ENCODE measurements at regions not wholly inside any gene's neighbourhood (a gene's known extent, or its start where the extent isn't known, plus 50 kb on each side); places are given as distances from the start of the nearest gene placed in this dataset.

DNA sequence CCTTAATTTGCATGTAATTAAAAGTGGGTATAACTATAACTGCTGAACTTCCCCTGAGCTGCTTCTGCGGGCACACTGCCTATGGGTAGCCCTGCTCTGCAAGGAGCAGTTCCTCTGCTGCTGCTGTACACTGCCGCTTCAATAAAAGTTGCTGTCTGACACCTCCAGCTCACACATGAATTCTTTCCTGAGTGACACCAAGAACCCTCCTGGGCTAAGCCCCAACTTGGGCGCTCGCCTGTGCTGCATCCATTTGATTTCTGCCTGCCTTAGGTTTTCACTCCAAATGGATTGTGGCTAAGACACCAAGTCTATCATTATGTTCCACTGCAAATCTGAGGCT lies 215.7 kb downstream of the ANAPC1 start:
- H3K4me2 ChIP-seq (ENCODE audit: low read length): peak overlapping the region; percentile 44

DNA sequence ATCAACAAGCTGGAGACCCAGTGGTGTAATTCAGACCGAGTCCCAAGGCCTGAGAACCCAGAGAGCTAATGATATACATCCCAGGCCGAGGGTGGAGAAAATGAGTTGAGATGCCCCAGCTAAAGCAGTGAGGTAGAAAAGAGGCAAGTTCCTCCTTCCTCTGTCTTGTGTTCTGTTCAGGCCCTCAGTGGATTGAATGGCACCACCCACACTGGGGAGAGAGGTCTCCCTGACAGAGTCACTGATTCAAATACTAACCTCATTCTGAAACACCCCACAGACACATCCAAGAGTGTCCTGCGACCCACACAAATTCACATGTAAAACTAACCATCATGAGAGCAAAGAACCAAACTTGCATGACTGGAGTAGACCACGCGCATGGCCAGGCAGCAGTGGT lies 215.3 kb downstream of the ANAPC1 start:
- Histone ChIP-seq H3K9me2 (replicated peaks; ENCODE audit: control insufficient read depth, low read length) (no peaks in the 10 kb centered on the region), H3F3A (ENCODE audit: control insufficient read depth, insufficient read depth) (peaks cover 20% of the 10 kb centered on the region), H3K27ac (ENCODE audit: low read depth, low read length) (peak overlapping the region; percentile 93), H3K4me2 (ENCODE audit: low read length) (peak overlapping the region; percentile 44), H4K20me1 (ENCODE audit: control insufficient read depth, insufficient read depth, low read depth, low read length) (no peaks in the 10 kb centered on the region), H3K36me3 (ENCODE audit: control insufficient read depth, low read length) (no peaks in the 10 kb centered on the region), H3K27me3 (ENCODE audit: control insufficient read depth, low read length) (no peaks in the 10 kb centered on the region), H3K79me2 (ENCODE audit: control insufficient read depth, low read length) (no peaks in the 10 kb centered on the region), H3K4me3 (ENCODE audit: low read length) (peak overlapping the region; percentile 37), H3K4me1 (ENCODE audit: control insufficient read depth, low read length) (peaks cover 59% of the 10 kb centered on the region), H3K9me3 (ENCODE audit: control insufficient read depth, insufficient read depth, low read length) (peaks cover 22% of the 10 kb centered on the region; the same call in 1 of the 2 replicates)
- TF ChIP-seq, protein P1, sequence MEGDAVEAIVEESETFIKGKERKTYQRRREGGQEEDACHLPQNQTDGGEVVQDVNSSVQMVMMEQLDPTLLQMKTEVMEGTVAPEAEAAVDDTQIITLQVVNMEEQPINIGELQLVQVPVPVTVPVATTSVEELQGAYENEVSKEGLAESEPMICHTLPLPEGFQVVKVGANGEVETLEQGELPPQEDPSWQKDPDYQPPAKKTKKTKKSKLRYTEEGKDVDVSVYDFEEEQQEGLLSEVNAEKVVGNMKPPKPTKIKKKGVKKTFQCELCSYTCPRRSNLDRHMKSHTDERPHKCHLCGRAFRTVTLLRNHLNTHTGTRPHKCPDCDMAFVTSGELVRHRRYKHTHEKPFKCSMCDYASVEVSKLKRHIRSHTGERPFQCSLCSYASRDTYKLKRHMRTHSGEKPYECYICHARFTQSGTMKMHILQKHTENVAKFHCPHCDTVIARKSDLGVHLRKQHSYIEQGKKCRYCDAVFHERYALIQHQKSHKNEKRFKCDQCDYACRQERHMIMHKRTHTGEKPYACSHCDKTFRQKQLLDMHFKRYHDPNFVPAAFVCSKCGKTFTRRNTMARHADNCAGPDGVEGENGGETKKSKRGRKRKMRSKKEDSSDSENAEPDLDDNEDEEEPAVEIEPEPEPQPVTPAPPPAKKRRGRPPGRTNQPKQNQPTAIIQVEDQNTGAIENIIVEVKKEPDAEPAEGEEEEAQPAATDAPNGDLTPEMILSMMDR (IDR thresholded peaks at IDR 0.05; ENCODE audit: low read depth, low read length, poor library complexity, severe bottlenecking): no peak
- TF ChIP-seq EZH2phosphoT487 (IDR thresholded peaks at IDR 0.05; ENCODE audit: borderline replicate concordance, low read length): no peak

More for the DNA sequence above, 215.7 kb downstream of the ANAPC1 start:
- TF ChIP-seq, protein P1 (IDR thresholded peaks at IDR 0.05; ENCODE audit: low read depth, low read length, poor library complexity, severe bottlenecking): no peak
- no peak for TF ChIP-seq EZH2phosphoT487 (IDR thresholded peaks at IDR 0.05; ENCODE audit: borderline replicate concordance, low read length)
- H3K27me3 ChIP-seq (ENCODE audit: control insufficient read depth, low read length): no peaks in the 10 kb centered on the region
- H3K27ac ChIP-seq (ENCODE audit: low read depth, low read length): peak overlapping the region; percentile 93
- no peaks in the 10 kb centered on the region for H3K9me2 ChIP-seq (replicated peaks; ENCODE audit: control insufficient read depth, low read length)
- peaks cover 22% of the 10 kb centered on the region; the same call in 1 of the 2 replicates for H3K9me3 ChIP-seq (ENCODE audit: control insufficient read depth, insufficient read depth, low read length)
- peak overlapping the region; percentile 37 for H3K4me3 ChIP-seq (ENCODE audit: low read length)
- no peaks in the 10 kb centered on the region for H4K20me1 ChIP-seq (ENCODE audit: control insufficient read depth, insufficient read depth, low read depth, low read length)
- H3K79me2 ChIP-seq (ENCODE audit: control insufficient read depth, low read length): no peaks in the 10 kb centered on the region
- H3K4me1 ChIP-seq (ENCODE audit: control insufficient read depth, low read length): peaks cover 60% of the 10 kb centered on the region
- no peaks in the 10 kb centered on the region for H3K36me3 ChIP-seq (ENCODE audit: control insufficient read depth, low read length)
- peaks cover 20% of the 10 kb centered on the region for H3F3A ChIP-seq (ENCODE audit: control insufficient read depth, insufficient read depth)

DNA sequence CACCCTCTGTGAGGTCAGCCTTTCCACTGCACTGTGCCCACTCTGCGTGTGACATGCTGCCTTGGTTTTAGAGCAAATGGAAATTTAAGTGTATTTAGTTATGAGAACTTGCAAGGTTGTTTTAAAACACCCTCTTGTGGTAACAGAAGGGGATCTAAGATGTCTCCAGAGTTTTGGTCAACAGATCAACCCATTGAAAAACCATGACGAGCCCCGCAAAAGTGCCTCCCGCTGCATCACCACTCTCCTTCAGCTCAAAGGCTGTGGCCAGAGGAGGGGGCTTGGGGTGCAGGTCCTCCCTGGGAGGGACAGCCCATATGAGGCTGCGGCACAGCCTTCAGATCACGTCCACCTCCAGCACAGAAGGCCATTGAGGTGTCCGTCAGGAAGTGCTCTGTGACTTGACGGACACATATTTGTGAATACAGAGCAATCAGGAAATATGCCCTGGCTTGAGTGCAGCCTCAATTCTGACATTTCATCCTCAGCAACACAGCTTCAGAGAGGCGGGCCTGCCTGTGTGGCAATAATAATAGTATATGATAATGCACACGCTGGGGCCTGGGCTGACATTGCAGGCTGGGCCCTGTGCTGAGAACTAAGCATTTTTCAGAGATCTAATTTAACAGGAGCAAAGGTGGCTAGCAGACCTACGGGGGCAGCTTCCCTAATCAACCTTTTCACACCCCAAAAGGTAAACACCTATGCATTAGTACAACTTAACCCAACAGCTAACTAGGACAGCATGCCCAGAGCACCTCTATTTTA lies 213.9 kb downstream of the ANAPC1 start:
- peaks cover 22% of the 10 kb centered on the region; the same call in 1 of the 2 replicates for H3K9me3 ChIP-seq (ENCODE audit: control insufficient read depth, insufficient read depth, low read length)
- no peaks in the 10 kb centered on the region for H3K79me2 ChIP-seq (ENCODE audit: control insufficient read depth, low read length)
- no peaks in the 10 kb centered on the region for H4K20me1 ChIP-seq (ENCODE audit: control insufficient read depth, insufficient read depth, low read depth, low read length)
- no peak for TF ChIP-seq EZH2phosphoT487 (IDR thresholded peaks at IDR 0.05; ENCODE audit: borderline replicate concordance, low read length)
- TF ChIP-seq, protein P1 (IDR thresholded peaks at IDR 0.05; ENCODE audit: low read depth, low read length, poor library complexity, severe bottlenecking): peak; percentile 50
- peaks cover 20% of the 10 kb centered on the region for H3F3A ChIP-seq (ENCODE audit: control insufficient read depth, insufficient read depth)
- H3K27me3 ChIP-seq (ENCODE audit: control insufficient read depth, low read length): no peaks in the 10 kb centered on the region
- H3K4me3 ChIP-seq (ENCODE audit: low read length): peak overlapping the region; percentile 51
- H3K4me2 ChIP-seq (ENCODE audit: low read length): peak overlapping the region; percentile 72
- no peaks in the 10 kb centered on the region for H3K9me2 ChIP-seq (replicated peaks; ENCODE audit: control insufficient read depth, low read length)
- H3K27ac ChIP-seq (ENCODE audit: low read depth, low read length): peak overlapping the region; percentile 93
- peaks cover 72% of the 10 kb centered on the region for H3K4me1 ChIP-seq (ENCODE audit: control insufficient read depth, low read length)
- no peaks in the 10 kb centered on the region for H3K36me3 ChIP-seq (ENCODE audit: control insufficient read depth, low read length)

Measured in DOHH2 (cell line).